ENCODE measurements at regions not wholly inside any gene's neighbourhood (a gene's known extent, or its start where the extent isn't known, plus 50 kb on each side); places are given as distances from the start of the nearest gene placed in this dataset.
"Not testable (repeated sequence)": the region's sequence is repeated elsewhere in the genome, so short reads cannot be mapped to it uniquely, and the experiment has no call there.

DNA sequence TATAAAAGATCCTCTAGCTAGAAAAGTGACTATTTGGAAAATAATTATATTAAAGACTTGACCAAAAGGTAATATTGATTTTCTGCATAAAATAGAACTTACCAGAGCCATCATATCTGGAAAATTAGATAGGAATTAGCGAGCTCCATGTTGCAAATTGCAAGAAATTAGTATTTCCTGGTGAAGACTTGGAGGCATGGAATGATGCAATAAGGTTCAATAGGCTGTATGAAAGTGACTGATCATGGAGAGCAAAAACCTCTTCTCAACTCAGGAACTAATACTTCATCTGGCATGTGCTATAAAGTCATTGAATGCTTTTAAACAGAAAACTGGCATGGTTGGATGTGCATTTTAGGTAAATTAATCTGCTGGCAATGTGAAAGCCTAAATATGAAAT, 66.3 kb upstream of the UFM1 start:
- DNase-seq (ENCODE audit: low spot score): no peak

- no peak for DNase-seq (ENCODE audit: low spot score)
Observed at GRCh38 chr13:38265132-38265497, 84.5 kb upstream of the UFM1 start.

- no peak for DNase-seq (ENCODE audit: low spot score)
Observed at GRCh38 chr13:38264363-38265131, 85.1 kb upstream of the UFM1 start.

- no peak for DNase-seq (ENCODE audit: low spot score)
Observed at GRCh38 chr13:38262211-38262610, 87.4 kb upstream of the UFM1 start.

DNA sequence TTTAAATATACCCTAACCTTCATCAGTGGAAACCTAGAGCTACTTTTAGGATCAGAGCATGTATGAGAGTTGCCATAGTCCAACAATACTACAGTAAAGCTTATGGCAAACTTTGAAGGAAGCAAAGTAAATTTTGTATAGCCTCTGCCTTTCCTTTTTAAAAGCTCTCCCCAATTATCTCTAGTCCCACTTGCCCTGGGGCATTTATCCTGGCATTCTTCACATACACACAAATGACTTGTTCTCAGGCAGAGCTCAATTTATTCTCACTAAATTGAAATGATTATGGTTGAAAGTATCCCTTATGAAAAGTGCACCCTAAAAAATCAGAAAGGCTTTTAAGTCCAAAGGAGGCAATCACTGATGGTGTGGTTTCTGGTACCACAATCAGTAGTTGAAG, 94.1 kb upstream of the UFM1 start:
- DNase-seq (ENCODE audit: low spot score): no peak

DNA sequence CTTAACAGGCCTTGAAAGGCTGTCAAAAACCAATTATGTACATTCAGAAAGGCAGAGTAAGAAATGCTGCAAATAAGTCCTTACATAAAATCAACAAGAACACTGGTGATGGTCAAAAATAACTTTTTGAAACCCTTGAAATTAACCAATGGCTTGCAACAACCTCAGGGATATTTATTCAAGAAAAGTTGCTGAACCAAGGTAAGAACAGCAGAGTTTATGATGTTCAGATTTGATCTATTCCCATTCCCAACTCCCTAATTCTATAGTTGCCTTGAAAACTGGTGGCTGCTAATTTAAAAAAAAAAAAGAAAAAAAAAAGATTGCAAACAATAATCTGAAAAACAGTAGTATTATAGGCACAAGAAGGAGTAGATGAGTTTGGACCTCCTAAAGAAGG, 109.8 kb upstream of the UFM1 start:
- DNase-seq (ENCODE audit: low spot score): no peak

DNA sequence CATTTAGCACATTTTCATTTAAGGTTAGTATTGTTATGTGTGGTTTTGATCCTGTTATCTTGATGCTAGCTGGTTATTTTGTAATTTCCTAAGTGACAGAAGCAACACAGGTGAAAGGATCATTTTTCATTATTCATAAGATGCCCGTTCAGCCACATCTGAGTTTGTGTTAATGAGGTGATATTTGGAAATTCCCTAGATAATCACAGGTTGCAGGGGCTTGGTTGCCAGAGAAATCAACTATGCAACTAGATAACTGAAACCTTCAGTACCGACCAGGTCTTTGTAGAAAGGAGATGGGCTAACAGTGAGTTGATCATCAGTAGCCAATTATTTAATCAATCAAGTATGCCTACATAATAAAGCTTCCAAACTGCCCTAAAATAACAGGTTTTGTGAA, 121.3 kb upstream of the UFM1 start:
- DNase-seq (ENCODE audit: low spot score): no peak

DNA sequence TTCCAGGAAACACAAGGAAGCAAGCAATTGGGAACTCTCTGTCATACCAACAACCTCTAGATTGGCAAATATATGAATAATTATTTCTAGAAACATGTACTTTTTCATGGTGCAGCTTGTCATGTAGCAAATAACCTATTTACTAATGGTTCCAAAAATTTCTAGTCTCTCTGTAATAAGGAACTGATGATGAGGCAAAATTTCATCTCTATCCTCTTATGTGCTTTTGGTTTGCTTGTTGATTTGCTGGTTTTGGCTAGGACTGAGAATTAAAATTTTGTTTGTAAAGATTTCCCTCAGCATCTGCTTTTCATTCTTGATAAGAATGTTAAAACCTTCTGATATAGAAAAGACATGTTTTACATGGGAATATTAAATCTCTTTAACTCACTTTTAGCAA, 123.2 kb upstream of the UFM1 start:
- no peak for DNase-seq (ENCODE audit: low spot score)

DNA sequence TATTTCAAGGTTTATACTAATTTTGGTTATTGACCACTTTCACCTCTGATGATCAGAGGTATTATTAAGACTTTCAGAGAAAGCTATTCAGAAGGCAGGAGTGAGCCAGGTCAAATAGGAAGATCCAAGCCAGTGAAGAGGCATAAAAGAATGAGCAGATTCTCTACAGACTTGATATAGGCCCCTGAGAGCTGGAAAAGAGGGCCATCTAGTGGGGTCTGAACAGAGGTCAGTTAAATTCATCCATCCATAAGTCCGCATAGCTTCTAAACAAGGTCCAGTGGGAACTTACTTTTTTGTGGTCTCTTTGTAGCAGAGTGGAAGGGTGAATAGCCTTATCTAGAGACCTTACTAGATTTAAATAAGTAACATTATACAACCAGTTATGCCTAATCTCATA, 126.6 kb upstream of the UFM1 start:
- no peak for DNase-seq (ENCODE audit: low spot score)

DNA sequence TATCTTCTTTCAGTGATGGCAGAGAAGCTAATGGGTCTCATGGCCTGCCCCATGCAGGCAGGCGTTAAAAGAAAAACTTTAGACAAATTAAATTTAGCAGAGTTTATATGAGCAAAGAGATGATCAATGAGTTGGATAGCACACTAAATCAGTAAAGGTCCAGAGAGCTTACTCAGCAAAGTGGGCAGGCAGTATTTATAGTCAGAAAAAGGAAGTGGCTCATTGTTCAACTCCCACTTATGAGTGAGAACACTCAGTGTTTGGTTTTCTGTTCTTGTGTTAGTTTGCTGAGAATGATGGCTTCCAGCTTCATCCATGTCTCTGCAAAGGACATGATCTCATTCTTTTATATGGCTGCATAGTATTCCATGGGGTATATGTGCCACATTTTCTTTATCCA, 128.5 kb upstream of the UFM1 start:
- DNase-seq (ENCODE audit: low spot score): not testable (repeated sequence)

DNA sequence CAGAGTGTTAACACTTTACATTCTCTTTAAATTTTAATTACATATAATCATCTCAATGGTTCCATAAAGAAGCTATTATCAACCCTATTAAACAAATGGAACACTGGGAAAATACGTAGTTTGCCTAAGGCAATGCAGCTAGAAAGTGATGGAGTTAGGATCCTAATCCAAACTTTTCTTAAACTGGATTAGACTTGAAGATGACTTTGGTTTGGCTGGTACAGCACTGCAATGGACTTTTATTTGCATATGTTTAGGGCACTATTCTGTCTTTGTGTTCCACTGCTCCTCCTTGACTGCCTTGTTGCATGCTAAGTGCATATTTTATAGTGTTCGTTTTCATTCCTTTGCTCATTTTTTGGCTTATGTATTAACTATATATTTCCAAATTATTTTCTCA, 133.5 kb upstream of the UFM1 start:
- DNase-seq (ENCODE audit: low spot score): no peak

DNA sequence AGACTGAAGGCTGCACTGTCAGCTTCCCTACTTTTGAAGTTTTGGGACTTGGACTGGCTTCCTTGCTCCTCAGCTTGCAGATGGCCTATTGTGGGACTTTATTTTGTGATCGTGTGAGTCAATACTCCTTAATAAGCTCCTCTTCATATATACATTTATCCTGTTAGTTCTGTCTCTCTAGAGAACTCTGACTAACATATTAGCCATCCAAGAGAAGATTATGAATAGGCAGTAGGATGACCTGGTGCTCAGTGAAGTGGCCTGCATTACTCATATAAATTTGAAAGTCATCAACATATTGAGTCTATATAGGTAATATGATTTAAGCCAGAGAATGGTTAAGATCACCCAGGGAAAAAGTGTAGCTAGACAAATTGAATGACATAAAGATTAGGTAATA, 136.3 kb upstream of the UFM1 start:
- no peak for DNase-seq (ENCODE audit: low spot score)

DNA sequence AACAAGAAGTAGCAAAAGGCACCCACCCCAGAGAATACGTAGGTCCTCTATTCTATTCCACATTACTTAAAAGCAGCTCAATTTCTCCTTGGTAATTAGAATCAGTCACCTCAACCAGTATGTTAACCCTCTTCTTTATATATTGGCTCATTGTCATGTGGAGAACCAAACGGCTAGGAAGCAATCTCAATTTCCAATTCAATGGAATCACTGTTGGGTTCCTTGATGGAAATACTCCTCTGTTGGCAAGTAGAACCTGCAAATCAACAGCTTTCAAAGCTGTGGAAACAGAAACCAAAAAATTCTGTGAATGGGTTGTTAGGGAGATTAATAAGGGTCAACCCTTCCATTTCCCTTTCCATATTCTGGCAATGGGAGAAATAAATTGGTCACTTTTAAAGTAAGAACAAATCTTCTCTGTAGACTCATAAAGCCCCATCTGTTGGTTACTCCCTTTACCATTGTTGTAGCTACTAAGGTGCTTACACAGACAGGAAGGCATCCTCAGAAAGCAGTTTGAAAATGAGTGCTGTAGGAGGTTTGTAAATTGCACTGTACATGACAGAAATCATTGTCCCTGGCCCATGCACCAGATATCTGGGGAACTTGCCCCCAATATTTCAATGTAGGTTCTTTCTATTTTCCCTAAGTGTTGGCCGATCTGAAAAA, 138.6 kb upstream of the UFM1 start:
- DNase-seq (ENCODE audit: low spot score): no peak

DNA sequence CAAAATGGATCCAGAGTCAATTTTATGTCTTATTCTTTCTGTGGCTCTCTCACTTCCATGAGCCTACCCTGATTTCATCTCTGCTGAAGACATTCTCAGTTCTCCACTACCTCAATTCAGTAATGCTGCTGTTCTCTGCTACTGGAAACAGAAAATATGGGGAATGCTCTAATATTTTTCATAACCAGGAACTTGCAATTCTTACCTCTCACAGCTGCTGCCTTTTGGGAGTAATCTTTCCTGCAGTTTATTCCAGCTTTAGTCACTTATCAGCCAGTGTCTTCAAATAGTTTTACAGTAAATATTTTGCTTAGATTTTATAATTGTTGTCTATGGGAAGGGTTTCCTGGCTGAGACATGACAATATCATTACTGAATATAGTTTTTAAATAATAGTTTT, 145.1 kb upstream of the UFM1 start:
- no peak for DNase-seq (ENCODE audit: low spot score)

GRCh38 chr13:38202740-38203139, 146.9 kb upstream of the UFM1 start:
- no peak for DNase-seq (ENCODE audit: low spot score)

- DNase-seq (ENCODE audit: low spot score): no peak
Observed at GRCh38 chr13:38191016-38191415, 158.6 kb upstream of the UFM1 start.

GRCh38 chr13:38180670-38181069, 169.0 kb upstream of the UFM1 start:
- DNase-seq (ENCODE audit: low spot score): no peak

DNA sequence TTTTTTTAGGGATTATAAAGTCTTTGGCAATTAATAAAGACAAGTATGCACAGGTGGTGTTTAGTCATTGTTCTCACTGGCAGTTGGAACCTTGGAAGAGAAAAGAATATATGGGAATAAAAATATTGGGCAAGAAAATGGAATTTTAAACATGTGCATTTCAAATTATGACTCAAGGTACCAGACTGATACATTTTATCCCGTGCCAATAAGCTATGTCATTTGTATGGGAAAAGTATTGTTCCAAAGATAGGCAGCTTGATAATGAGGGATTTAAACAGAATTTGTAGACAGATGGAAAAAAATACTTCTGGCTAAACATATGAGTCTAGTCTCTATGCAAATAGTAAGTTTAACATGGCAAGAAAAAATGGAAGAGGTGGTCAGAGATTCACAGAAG, 169.5 kb upstream of the UFM1 start:
- no peak for DNase-seq (ENCODE audit: low spot score)

DNA sequence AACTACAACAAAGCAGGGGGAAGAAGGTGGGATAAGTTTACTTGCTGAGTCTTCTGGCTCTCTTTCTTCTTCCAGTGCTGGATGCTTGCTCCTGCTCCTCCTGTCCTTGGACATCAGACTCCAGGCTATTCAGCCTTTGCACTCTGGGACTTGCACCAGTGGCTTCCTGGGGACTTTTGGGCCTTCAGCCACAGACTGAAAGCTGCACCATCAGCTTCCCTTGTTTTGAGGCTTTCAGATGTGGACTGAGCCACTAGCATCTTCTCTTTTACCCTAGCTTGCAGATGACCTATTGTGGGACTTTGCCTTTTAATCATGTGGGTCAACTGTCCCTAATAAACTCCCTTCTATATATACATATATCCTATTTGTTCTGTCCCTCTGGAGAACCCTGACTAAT, 173.0 kb upstream of the UFM1 start:
- no peak for DNase-seq (ENCODE audit: low spot score)

- DNase-seq (ENCODE audit: low spot score): no peak
Observed at GRCh38 chr13:38173403-38173802, 176.2 kb upstream of the UFM1 start.

GRCh38 chr13:38167164-38167822, 182.4 kb upstream of the UFM1 start:
- DNase-seq (ENCODE audit: low spot score): no peak

- DNase-seq (ENCODE audit: low spot score): no peak
Observed at GRCh38 chr13:38166116-38166515, 183.5 kb upstream of the UFM1 start.

GRCh38 chr13:38160131-38160530, 189.5 kb upstream of the UFM1 start:
- DNase-seq (ENCODE audit: low spot score): no peak

- DNase-seq (ENCODE audit: low spot score): no peak
Observed at GRCh38 chr13:38159710-38160109, 189.9 kb upstream of the UFM1 start.
